ENCODE measurements at regions not wholly inside any gene's neighbourhood (a gene's known extent, or its start where the extent isn't known, plus 50 kb on each side); places are given as distances from the start of the nearest gene placed in this dataset.

DNA sequence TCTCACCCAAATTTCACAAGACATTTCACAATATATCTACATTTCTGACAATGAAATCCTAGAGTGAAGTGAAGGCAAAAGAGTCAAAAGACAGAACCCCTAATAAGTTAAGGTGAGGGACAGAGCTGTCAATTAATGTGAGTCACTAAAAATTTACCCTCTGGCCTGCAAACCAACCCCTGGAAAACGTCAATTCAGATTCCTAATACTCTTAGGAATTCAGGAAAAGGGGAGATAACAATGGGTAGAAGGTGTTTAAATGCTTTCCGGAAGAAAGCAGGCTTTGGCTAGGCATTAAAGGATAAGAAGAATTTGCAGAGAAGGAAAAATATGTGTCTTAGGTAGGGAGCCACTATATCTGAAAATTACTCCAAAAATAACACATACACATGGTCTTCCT, 299.6 kb downstream of the INHBA start:
- TF ChIP-seq, protein P1, sequence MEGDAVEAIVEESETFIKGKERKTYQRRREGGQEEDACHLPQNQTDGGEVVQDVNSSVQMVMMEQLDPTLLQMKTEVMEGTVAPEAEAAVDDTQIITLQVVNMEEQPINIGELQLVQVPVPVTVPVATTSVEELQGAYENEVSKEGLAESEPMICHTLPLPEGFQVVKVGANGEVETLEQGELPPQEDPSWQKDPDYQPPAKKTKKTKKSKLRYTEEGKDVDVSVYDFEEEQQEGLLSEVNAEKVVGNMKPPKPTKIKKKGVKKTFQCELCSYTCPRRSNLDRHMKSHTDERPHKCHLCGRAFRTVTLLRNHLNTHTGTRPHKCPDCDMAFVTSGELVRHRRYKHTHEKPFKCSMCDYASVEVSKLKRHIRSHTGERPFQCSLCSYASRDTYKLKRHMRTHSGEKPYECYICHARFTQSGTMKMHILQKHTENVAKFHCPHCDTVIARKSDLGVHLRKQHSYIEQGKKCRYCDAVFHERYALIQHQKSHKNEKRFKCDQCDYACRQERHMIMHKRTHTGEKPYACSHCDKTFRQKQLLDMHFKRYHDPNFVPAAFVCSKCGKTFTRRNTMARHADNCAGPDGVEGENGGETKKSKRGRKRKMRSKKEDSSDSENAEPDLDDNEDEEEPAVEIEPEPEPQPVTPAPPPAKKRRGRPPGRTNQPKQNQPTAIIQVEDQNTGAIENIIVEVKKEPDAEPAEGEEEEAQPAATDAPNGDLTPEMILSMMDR (conservative IDR thresholded peaks at IDR 0.05 in 1 of 2, IDR thresholded peaks at IDR 0.05 in 1 of 2; ENCODE audit: extremely low read depth in 1 of 2, insufficient read depth in 1 of 2, low read depth in 1 of 2, low read length in 2 of 2), result no peak
- no peak for TF ChIP-seq EZH2 (IDR thresholded peaks at IDR 0.05; ENCODE audit: borderline replicate concordance, low read length)
